Activated naive CD8-positive, alpha-beta T cell treated with anti-CD3 and anti-CD28 coated beads, Interleukin-2, amount 50 U/mL, for 24 hours (primary cell): ENCODE measurements at regions not wholly inside any gene's neighbourhood (a gene's known extent, or its start where the extent isn't known, plus 50 kb on each side); places are given as distances from the start of the nearest gene placed in this dataset.
"Not testable (repeated sequence)": the region's sequence is repeated elsewhere in the genome, so short reads cannot be mapped to it uniquely, and the experiment has no call there.

Source experiments
- ATAC-seq: fragments of 150-1000 bp; cut with Tn5 transposase; one replicate; pipeline ENCODE4 v1.10.0; 2021
- DNase-seq: peaks from one replicate; pipeline ENCODE4 v3.0.0; 2021
- H3K27ac Mint-ChIP-seq: one replicate; pipeline ENCODE4 v1.8.0; 2021; ENCODE audit warnings: mild to moderate bottlenecking, mixed read lengths
- H3K27me3 Mint-ChIP-seq: one replicate; pipeline ENCODE4 v1.8.0; 2021; ENCODE audit warnings: mixed read lengths
- H3K36me3 Mint-ChIP-seq: one replicate; pipeline ENCODE4 v1.8.0; 2021; ENCODE audit warnings: low read depth, mixed read lengths
- H3K4me1 Mint-ChIP-seq: one replicate; pipeline ENCODE4 v1.8.0; 2021; ENCODE audit warnings: mixed read lengths
- H3K4me3 Mint-ChIP-seq: one replicate; pipeline ENCODE4 v1.8.0; 2021; ENCODE audit warnings: mild to moderate bottlenecking, moderate library complexity, mixed read lengths
- H3K9me3 Mint-ChIP-seq: one replicate; pipeline ENCODE4 v1.8.0; 2021; ENCODE audit warnings: mixed read lengths

GRCh38 chr10:34920578-34920977, 105.5 kb upstream of the PARD3 start:
- no peak overlapping the region for H3K27ac Mint-ChIP-seq
- no peak for ATAC-seq
- H3K36me3 Mint-ChIP-seq, result no peaks in the 10 kb centered on the region
- H3K4me3 Mint-ChIP-seq, result no peak overlapping the region
- peaks cover 17% of the 10 kb centered on the region for H3K9me3 Mint-ChIP-seq
- DNase-seq, result no peak
- no peaks in the 10 kb centered on the region for H3K27me3 Mint-ChIP-seq
- H3K4me1 Mint-ChIP-seq, result no peaks in the 10 kb centered on the region

- H3K4me1 Mint-ChIP-seq, result no peaks in the 10 kb centered on the region
- H3K36me3 Mint-ChIP-seq, result no peaks in the 10 kb centered on the region
- H3K4me3 Mint-ChIP-seq, result no peak overlapping the region
- H3K27ac Mint-ChIP-seq, result no peak overlapping the region
- ATAC-seq, result no peak
- DNase-seq, result no peak
- no peaks in the 10 kb centered on the region for H3K27me3 Mint-ChIP-seq
- peaks cover 8% of the 10 kb centered on the region for H3K9me3 Mint-ChIP-seq
These were observed 103.8 kb upstream of the PARD3 start for GRCh38 chr10:34918776-34919315.

- H3K27me3 Mint-ChIP-seq, result no peaks in the 10 kb centered on the region
- DNase-seq (no peak), ATAC-seq (no peak)
- H3K9me3 Mint-ChIP-seq, result peaks cover 4% of the 10 kb centered on the region
- no peak overlapping the region for H3K4me3 Mint-ChIP-seq
- no peak overlapping the region for H3K27ac Mint-ChIP-seq
- no peaks in the 10 kb centered on the region for H3K36me3 Mint-ChIP-seq
- H3K4me1 Mint-ChIP-seq, result no peaks in the 10 kb centered on the region
These were observed 103.1 kb upstream of the PARD3 start for GRCh38 chr10:34918060-34918775.

GRCh38 chr10:34916314-34916713, 101.2 kb upstream of the PARD3 start:
- H3K36me3 Mint-ChIP-seq, result no peaks in the 10 kb centered on the region
- peaks cover 4% of the 10 kb centered on the region for H3K9me3 Mint-ChIP-seq
- DNase-seq (no peak), ATAC-seq (peak; percentile 40)
- no peak overlapping the region for H3K27ac Mint-ChIP-seq
- no peak overlapping the region for H3K4me3 Mint-ChIP-seq
- no peaks in the 10 kb centered on the region for H3K27me3 Mint-ChIP-seq
- no peaks in the 10 kb centered on the region for H3K4me1 Mint-ChIP-seq

GRCh38 chr10:34912771-34913170, 97.7 kb upstream of the PARD3 start:
- no peaks in the 10 kb centered on the region for H3K27me3 Mint-ChIP-seq

GRCh38 chr10:34911661-34912205, 96.6 kb upstream of the PARD3 start:
- no peak for DNase-seq
- Mint-ChIP-seq H3K27me3 (no peaks in the 10 kb centered on the region), H3K27ac (no peak overlapping the region), H3K4me3 (no peak overlapping the region), H3K4me1 (no peaks in the 10 kb centered on the region), H3K36me3 (no peaks in the 10 kb centered on the region), H3K9me3 (no peaks in the 10 kb centered on the region)
- no peak for ATAC-seq

More at GRCh38 chr10:34912771-34913170, 97.7 kb upstream of the PARD3 start:
- no peaks in the 10 kb centered on the region for H3K9me3 Mint-ChIP-seq
- ATAC-seq (no peak), DNase-seq (no peak)
- no peaks in the 10 kb centered on the region for H3K36me3 Mint-ChIP-seq
- H3K4me1 Mint-ChIP-seq, result no peaks in the 10 kb centered on the region
- no peak overlapping the region for H3K27ac Mint-ChIP-seq
- H3K4me3 Mint-ChIP-seq, result no peak overlapping the region

GRCh38 chr10:34908481-34908880, 93.4 kb upstream of the PARD3 start:
- H3K4me3 Mint-ChIP-seq, result no peak overlapping the region
- no peak overlapping the region for H3K27ac Mint-ChIP-seq
- no peak for ATAC-seq

GRCh38 chr10:34907743-34908430, 92.8 kb upstream of the PARD3 start:
- Mint-ChIP-seq H3K4me1 (no peaks in the 10 kb centered on the region), H3K4me3 (no peak overlapping the region), H3K27ac (no peak overlapping the region), H3K9me3 (no peaks in the 10 kb centered on the region), H3K36me3 (no peaks in the 10 kb centered on the region), H3K27me3 (peaks cover 2% of the 10 kb centered on the region)
- DNase-seq (no peak), ATAC-seq (no peak)

More at GRCh38 chr10:34908481-34908880, 93.4 kb upstream of the PARD3 start:
- no peak for DNase-seq
- Mint-ChIP-seq H3K36me3 (no peaks in the 10 kb centered on the region), H3K27me3 (peaks cover 2% of the 10 kb centered on the region), H3K4me1 (no peaks in the 10 kb centered on the region), H3K9me3 (no peaks in the 10 kb centered on the region)

- H3K27ac Mint-ChIP-seq, result no peak overlapping the region
- H3K36me3 Mint-ChIP-seq, result no peaks in the 10 kb centered on the region
- DNase-seq (no peak), ATAC-seq (no peak)
- no peaks in the 10 kb centered on the region for H3K9me3 Mint-ChIP-seq
- no peaks in the 10 kb centered on the region for H3K4me1 Mint-ChIP-seq
- peaks cover 2% of the 10 kb centered on the region for H3K27me3 Mint-ChIP-seq
- no peak overlapping the region for H3K4me3 Mint-ChIP-seq
These were observed 91.2 kb upstream of the PARD3 start for GRCh38 chr10:34906067-34906965.

GRCh38 chr10:34905200-34905927, 90.3 kb upstream of the PARD3 start:
- no peaks in the 10 kb centered on the region for H3K9me3 Mint-ChIP-seq
- no peaks in the 10 kb centered on the region for H3K36me3 Mint-ChIP-seq
- H3K4me1 Mint-ChIP-seq, result no peaks in the 10 kb centered on the region
- no peak overlapping the region for H3K27ac Mint-ChIP-seq
- ATAC-seq (no peak), DNase-seq (no peak)
- H3K4me3 Mint-ChIP-seq, result no peak overlapping the region
- H3K27me3 Mint-ChIP-seq, result peaks cover 2% of the 10 kb centered on the region

GRCh38 chr10:34904191-34904590, 89.1 kb upstream of the PARD3 start:
- DNase-seq (no peak), ATAC-seq (no peak)
- Mint-ChIP-seq H3K4me3 (no peak overlapping the region), H3K9me3 (no peaks in the 10 kb centered on the region), H3K4me1 (no peaks in the 10 kb centered on the region), H3K27ac (no peak overlapping the region), H3K27me3 (peaks cover 2% of the 10 kb centered on the region), H3K36me3 (no peaks in the 10 kb centered on the region)

GRCh38 chr10:34899161-34899560, 84.1 kb upstream of the PARD3 start:
- DNase-seq (no peak), ATAC-seq (no peak)
- Mint-ChIP-seq H3K27me3 (no peaks in the 10 kb centered on the region), H3K4me1 (no peaks in the 10 kb centered on the region), H3K4me3 (no peak overlapping the region), H3K36me3 (no peaks in the 10 kb centered on the region), H3K9me3 (no peaks in the 10 kb centered on the region), H3K27ac (no peak overlapping the region)

GRCh38 chr10:34895977-34896376, 80.9 kb upstream of the PARD3 start:
- Mint-ChIP-seq H3K4me3 (no peak overlapping the region), H3K27ac (no peak overlapping the region), H3K9me3 (no peaks in the 10 kb centered on the region), H3K27me3 (no peaks in the 10 kb centered on the region), H3K36me3 (no peaks in the 10 kb centered on the region), H3K4me1 (no peaks in the 10 kb centered on the region)
- ATAC-seq (no peak), DNase-seq (no peak)

GRCh38 chr10:34895046-34895445, 80.0 kb upstream of the PARD3 start:
- not testable (repeated sequence) for H3K4me3 Mint-ChIP-seq, ATAC-seq, H3K9me3 Mint-ChIP-seq, H3K36me3 Mint-ChIP-seq, H3K27ac Mint-ChIP-seq, H3K4me1 Mint-ChIP-seq, H3K27me3 Mint-ChIP-seq, DNase-seq
